Choroid plexus epithelial cell (primary cell): ENCODE measurements at regions not wholly inside any gene's neighbourhood (a gene's known extent, or its start where the extent isn't known, plus 50 kb on each side); places are given as distances from the start of the nearest gene placed in this dataset.

Experiments
- DNase-seq: peaks from one replicate; pipeline ENCODE4 v3.0.0-alpha.2; 2010; ENCODE audit warnings: low read depth
- H3K4me3 ChIP-seq: 2 replicates; pipeline ENCODE4 v1.5.1; 2011; ENCODE audit warnings: low read depth, mild to moderate bottlenecking, control low read depth, low read length, moderate library complexity
- CTCF ChIP-seq: conservative IDR thresholded peaks from 2 replicates; pipeline ENCODE4 v1.5.1; 2011; ENCODE audit warnings: low read depth, mild to moderate bottlenecking, control low read depth, inconsistent platforms, low read length, moderate library complexity

DNA sequence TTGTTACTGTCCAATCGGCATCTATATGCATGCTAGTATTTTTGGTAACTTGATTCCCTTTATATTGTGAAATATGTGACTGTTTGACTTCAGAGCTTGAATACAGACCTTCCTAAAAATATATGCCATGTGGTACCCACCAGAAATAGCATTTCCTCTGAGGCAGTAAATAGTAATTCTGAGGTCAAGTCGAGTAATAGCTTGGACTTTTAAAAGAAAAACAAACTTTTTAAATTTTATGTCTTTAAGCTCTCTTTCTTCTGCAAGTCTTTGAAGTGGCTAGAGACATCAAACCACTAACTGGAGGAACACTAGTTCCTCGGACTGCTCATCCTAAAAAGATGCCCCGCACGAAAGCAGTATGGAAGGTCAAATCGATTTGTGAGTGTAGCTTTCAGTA is 396.8 kb upstream of the SLC14A2 start:
- TF ChIP-seq CTCF, result no peak
- H3K4me3 ChIP-seq, result no peak overlapping the region
- no peak for DNase-seq

- no peak for TF ChIP-seq CTCF
- no peak overlapping the region for H3K4me3 ChIP-seq
- no peak for DNase-seq
These were observed 393.9 kb upstream of the SLC14A2 start for GRCh38 chr18:45221363-45221762.

DNA sequence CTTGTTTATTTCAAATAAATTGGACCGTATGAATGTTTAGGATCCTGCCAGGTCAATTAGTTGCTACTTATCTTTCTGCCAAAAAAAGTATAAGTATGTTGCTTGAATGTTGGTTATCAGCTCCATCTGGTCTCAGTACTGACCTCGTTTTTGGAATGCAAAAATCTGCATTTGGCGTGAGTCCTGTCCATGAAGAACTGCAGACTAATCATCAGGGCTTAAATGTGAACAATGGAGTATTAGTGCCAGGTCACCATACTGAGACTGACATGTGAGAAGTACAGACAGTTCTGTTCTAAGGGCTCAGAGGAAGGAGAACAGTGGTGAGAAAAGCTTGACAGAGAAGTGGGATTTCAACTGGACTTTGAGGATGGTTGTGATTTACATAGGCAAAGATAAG is 393.1 kb upstream of the SLC14A2 start:
- H3K4me3 ChIP-seq, result no peak overlapping the region
- no peak for DNase-seq
- no peak for TF ChIP-seq CTCF

GRCh38 chr18:45227001-45227742 is 388.1 kb upstream of the SLC14A2 start:
- peak; percentile 24 for DNase-seq
- H3K4me3 ChIP-seq, result no peak overlapping the region
- no peak for TF ChIP-seq CTCF

DNA sequence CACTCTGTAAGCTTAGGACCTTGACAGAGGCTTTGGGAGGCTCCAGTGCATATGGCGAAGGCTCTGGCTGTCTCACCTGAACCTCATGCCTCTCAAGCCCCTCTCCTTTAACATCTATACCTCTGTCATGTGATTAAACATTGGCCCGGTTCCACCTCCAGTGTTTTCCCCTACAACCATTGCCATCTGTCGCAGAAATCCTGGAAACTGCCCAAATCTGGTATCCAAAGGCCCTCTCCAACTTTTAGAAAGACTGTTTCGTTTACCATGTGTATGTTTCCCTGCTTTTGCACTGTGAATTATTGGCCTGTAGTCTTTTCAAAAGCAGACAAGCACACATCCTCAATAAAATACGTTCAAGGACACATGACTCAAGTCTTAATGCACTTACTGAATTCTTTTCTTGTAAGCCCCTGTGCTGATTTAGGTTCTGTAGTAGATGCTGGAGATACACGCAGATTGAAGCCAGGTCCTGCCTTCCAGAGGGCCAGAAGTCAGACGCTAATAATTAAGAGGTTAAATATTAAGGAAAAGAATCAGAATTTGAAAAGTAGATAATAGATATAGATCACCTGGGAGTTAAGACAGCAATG is 386.4 kb upstream of the SLC14A2 start:
- no peak for DNase-seq
- no peak for TF ChIP-seq CTCF
- H3K4me3 ChIP-seq, result no peak overlapping the region

DNA sequence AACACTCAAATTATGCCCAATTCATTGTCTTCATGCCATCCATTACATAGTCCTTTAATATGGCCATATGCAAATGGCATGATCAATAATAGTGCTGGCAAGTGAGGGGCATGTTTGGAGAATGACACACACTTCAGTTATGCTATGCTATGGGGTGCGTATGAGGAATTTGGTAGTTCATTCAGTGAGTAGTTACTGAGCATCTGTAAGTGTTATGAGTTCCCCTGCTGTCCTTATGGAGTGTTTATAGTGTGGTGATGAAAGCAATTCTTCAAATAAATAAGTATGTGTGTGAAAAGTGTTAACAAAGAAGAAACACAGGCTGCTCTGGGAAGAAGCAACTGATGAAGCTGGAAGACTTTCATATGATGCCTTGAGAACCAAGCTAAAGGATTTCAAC is 383.7 kb upstream of the SLC14A2 start:
- TF ChIP-seq CTCF, result no peak
- H3K4me3 ChIP-seq, result no peak overlapping the region

GRCh38 chr18:45232061-45232460 is 383.2 kb upstream of the SLC14A2 start:
- H3K4me3 ChIP-seq, result no peak overlapping the region
- TF ChIP-seq CTCF, result no peak
- no peak for DNase-seq

More for the DNA sequence above, 383.7 kb upstream of the SLC14A2 start:
- DNase-seq, result no peak
